D341Med (cell line): ENCODE measurements at regions not wholly inside any gene's neighbourhood (a gene's known extent, or its start where the extent isn't known, plus 50 kb on each side); places are given as distances from the start of the nearest gene placed in this dataset.

Experiments
- DNase-seq: peaks from one replicate; pipeline ENCODE4 v3.0.0; 2012; ENCODE audit warnings: low spot score

DNA sequence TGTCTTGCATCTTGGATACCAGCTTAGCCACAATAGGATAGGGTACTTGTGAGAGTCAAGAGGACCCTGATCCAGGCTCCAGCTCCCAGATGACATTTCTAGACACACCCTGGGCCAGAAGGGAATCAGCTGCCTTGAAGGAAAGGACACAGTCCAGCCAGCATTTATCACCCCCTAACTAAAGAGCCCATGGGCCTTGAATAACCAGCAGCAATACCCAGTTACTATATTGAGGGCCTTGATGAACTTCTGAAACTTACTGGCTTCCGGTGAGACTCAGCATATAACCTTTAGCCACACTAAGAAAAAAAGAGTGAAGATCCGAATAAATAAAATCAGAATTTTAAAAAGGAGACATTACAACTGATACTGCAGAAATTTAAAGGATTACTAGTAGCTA is 1135.4 kb downstream of the LRFN5 start:
- DNase-seq = no peak

DNA sequence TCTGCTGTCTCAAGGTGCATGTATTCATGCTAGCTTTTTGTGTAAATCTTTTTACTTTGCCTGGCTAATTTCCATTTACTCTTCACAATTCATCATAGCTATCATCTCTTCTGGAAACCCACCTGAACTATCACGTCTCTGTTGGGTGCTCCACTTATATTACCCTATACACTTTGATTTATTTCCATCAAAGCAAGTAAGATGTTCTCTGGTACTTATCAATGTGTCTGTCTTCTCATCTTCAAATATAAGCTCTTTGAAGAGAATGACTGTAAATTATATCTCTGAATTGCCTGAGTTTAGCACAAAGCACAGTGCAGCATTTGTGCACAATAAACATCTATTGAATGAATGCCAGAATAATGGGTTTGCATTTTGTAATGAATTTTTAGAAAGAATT is 1129.7 kb downstream of the LRFN5 start:
- DNase-seq = no peak

DNA sequence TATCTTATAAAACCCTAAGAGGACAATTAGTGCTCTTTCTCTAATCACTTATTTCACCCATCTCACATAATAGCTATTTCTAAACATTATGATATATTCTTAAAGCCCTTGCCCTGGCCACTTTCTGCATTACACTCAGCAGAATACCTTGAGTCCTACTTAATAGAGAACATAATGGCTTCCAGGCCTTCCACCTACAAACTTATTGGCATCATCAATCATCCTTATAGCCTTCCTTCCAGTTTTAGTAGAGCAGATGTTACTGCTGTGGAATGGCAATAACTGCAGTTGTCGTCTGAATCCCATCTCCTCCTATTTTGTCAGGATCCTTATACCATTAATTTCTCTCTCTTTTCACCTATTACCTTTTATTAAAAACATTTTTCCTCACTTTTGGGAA is 1127.4 kb downstream of the LRFN5 start:
- no peak for DNase-seq

DNA sequence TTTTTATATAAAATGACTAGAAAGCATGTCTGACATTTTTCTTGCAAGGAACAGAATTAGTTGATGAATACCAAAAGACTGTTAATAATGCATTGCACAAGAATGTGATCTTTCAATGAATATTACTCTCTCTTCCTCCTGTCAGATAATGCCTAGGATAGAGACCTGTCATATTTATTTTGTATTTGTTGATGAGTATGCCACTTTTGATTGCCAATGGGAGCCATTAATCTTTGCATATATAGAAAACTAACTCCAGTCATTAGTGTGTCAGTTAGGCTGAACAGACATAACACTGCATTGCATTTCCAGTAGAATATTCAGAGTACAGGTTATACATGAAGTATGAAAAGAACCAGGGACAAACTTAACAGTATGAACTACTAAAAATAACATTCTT is 1125.3 kb downstream of the LRFN5 start:
- no peak for DNase-seq

DNA sequence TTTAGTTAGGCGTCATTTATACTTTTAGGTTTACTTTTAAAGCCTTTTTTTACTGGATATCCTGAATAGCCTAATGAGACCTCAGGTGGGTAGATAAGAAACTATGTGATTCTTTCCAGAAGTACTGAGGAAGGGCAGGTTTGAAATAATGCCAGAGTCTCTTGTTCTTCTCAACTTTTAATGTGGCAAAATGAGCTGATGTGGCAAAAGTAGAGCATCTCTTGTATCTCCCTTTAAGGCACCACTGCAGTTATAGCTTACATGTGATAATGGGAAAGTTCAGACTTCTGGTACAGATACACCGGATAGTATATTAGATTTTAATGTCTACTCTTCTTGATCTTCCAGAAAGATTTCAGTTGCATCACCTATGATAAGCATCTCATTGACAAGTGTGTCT is 1124.8 kb downstream of the LRFN5 start:
- no peak for DNase-seq

DNA sequence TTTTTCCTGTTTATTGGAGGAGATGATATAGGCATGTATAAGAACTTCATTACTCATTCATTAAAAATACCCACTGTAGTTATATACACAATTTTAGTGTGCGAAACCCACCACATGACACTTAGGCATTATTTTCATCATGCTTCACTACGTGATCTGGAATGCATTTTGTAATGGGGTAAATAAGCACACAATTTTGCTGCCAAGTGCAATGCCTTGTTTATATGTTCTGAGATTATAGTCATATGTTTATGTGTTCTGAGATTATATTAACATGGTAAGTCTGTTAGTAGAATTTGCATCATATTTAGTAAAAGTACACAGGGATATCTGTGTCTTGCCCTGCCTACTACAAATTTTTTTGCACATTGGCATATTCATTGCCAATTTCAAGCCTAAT is 1123.0 kb downstream of the LRFN5 start:
- DNase-seq = no peak

DNA sequence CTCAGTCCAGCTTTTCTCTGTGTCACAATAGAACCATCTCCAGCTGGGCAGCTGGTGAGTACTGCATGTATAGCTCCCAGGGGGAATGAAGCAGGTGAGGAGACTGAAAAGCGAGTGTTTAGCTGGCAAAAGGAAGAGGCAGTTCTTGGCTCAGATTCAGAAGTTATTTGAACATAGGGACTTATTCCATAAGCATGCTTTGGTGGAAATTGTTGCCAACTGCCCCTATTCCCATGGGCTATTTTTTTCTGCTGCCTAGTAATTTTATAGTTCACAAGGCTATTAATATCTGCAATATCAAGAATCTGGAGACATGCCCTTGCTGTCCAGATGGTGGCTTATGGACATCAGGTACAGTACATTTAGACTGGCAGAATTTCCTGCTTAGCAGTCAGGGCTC is 1112.7 kb downstream of the LRFN5 start:
- DNase-seq = peak; percentile 43

DNA sequence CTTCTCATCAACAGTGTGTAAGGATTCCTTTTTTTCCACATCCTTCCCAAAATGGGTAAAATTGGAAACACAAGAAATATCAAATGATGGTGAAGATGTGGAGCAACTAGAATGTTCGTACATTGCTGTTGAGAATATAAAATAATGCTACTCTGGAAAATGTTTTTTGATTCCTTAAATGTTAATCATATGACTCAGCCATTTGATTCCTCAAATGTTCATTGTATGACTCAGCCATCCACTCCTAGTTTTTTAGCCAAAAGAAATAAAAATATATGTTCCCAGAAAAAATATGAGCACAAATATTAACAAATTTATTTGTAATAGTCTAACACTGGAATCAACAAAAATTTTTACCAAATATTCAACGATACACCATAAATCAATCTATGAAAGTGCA is 1108.6 kb downstream of the LRFN5 start:
- no peak for DNase-seq

DNA sequence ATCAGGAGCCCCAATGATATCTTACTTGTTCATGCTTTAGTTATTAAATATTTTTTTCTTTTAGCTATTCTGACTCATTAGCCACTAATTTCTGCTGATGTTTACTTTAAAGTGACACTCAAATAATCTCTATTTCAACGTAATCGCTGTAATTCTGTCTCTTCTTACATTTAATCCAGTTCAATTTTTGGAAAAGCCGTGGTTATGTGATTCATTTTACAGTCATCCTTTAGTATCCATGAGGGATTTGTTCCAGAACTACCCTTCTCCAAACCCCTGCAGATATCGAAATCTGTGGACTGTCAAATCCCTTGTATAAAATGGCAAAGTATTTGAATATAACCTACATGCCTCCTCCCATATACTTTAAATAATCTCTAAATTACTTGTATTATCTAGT is 1103.4 kb downstream of the LRFN5 start:
- no peak for DNase-seq

DNA sequence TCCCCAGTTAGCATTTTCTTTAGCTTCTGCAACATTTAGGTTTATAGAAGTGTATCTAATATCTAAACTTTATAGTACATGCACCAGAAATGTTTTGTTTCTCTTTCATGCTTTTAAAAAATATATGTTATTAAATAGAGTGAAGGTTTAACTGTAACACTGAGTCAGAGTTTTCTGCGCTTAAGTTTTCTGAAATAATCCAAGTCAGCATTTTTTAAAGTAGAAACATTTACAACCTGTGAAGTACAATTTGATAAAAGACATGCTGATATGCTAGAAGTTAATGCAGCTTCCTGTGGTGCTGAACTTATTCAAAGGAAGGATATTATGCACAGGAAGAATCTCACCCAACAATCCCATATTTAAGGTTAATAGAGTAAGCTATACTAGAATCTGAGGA is 1096.8 kb downstream of the LRFN5 start:
- no peak for DNase-seq

DNA sequence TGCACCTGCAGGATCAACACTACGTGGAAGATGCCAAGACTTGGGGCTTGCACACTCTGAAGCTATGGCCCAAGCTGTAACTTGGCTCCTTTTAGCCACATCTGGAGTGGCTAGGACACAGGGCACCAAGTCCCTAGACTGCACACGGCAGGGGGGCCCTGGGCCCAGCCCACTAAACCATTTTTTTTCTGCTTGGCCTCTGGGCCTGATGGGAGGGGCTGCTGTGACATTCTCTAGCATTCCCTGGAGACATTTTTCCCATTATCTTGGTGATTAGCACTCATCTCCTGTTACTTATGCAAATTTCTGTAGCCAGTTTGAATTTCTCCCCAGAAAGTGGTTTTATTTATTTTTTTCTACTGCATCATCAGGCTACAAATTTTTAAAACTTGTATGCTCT is 1080.7 kb downstream of the LRFN5 start:
- no peak for DNase-seq

DNA sequence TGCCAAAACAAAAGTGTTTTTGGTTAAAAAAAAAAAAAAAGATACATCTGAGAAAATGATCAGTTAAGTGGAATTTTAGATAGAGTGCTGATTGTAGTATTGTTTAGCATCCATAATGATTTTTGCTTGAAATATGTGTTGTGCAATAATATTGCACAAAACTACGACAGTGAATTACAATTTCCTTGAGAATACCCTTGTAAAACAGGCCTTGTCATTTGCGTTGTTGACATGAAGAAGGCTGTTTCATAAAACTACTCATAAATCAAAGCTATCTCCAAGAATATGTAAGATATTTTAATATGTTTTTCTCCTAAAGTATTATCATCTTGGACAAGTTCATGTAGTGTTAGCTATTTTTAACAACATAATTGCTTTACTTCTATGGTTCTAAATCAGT is 1077.0 kb downstream of the LRFN5 start:
- DNase-seq = no peak

DNA sequence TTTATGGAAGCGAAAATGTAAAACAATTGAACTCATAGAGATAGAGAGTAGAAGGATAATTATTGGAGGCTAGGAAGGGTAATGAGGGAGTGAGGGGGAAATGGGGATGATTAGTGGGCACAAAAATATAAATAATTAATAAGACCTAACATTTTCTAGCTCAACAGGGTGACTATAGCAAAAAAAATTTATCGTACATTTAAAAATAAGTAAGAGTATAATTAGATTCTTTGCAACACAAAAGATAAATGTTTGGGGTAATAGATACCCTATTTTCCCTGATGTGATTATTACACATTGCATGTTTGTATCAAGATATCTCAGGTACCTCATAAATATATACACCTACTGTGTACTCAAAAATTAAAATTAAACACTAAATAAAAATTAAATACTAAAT is 1070.0 kb downstream of the LRFN5 start:
- DNase-seq = no peak

DNA sequence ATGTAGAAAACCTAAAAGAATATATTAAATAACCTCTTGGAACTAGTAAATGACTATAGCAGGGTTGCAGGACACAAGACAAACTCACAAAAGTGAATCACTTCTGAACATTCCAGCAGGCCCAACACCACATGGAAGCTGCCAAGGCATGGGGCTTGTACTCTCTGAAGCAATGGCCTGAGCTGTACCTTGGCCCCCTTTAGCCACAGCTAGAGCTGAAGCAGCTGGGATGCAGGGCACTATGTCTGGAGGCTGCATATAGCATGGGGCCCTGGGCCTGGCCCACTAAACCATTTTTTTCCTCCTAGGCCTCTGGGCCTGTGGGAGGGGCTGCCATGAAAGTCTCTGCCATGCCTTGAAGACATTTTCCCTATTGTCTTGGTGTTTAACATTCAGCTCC is 1067.3 kb downstream of the LRFN5 start:
- no peak for DNase-seq

DNA sequence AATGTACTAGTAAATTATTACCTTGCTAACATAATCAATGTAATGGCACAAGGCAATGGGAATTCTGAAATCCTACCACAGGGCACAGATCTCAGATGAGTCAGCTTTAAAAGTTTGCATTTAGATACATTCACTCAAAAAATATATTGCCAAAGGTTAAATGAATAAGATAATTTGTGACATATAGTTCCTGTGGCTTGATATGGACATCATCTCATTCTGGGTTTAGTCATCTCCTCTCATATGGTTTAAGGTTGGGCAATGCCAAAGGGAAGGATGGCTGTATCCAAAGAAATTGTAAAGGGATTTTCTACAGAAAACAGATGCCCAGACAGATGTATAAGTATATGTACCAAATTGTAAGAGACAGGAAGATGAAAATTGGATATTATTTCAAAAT is 1065.0 kb downstream of the LRFN5 start:
- DNase-seq = no peak

DNA sequence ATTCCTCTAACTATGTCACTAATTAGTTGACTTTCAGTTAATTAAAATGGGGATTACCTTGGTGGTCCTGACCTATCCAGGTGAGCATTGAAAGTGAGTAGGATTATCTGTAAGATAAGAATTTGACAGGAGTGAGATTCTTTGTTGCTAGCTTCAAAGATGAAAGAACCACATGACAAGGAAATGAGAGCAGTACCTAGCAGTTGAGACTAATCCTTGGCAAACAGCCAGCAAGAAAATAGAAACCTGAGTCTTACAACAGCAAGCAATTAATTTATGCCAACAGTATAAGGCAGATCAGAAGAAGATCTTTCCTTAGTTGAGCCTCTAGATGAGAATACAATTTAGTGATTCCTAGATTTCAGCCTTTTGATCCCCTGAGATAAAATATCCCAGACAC is 1058.4 kb downstream of the LRFN5 start:
- DNase-seq = no peak

DNA sequence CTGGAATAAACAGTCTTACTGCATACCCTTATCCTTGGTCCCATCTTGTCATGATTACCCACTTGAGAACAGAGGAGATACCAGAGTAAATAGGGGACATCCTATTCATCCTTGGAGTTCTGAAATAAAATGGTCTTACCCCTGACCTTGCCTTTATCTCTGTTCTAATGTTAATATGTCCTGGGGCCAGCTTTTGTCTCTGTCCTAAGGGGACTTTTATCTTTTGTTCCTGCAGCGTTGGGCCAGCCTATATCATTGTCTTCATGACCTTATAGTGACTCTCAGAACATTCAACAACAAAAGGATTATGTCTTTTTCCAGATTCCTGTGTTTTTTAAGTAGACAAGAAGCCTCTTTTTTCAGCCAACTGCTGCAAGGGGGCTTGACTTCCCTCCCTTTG is 1057.5 kb downstream of the LRFN5 start:
- DNase-seq = no peak

DNA sequence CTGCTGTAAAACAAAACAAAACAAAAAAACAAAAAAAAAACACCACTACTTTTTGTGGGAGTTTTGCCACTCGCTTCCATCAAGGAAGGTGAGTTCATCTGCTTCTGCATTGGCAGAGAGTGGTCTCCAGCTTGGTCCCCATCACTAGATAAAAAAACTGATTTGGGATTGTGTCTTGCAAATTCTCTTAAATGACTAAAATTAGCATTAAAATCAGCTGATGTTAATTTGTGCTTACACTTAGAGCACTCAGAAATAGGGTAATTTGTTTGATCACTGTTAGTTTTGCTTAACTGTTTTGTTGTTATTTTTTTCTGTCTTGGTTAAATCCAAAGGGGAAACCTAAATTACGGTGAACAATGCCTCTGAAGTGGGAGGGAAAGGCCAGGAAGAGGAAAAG is 1048.0 kb downstream of the LRFN5 start:
- DNase-seq = no peak

DNA sequence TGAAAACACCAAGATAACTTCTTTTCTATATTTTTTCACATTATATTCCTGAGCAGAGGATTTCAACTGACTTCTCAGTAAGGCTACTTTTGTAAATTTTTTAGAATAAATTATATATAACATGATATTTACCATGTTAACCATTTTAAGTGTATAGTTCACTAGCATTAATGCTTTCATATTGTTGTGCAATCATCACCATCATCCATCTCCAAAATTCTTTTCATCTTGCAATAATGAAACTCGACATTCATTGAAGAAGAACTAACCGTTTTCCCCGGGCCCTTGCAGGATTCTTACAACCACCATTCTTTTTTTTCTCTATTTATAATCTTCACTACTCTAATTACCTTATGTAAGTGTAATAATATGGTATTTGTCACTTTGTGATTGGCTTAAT is 1036.1 kb downstream of the LRFN5 start:
- DNase-seq = no peak

DNA sequence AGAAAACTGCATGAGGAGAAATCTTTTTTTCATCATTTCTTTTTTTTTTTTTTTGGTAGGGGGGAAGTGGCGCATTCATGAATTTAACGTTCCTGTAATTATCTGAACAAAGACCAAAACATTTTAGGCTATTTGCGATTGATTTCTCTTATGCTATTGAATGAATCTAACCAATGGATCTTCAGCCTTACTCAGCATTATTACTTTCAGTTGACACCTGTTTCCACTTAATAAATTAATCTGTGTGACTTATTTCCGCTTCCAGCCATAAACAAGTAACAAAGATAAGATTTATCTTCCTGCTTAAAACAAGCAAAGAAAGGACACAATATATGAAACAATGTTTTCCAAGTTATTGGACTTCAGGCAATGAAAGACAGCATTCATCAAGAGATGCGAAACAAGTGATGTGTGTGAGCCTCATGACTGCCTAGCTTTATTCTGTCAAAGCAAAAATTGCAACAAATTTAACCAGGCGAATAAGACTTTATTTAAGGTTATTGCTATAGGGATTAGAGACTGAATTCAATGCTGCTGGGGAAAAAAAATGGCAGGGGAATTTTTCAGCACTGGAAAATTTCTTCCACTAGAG is 1026.9 kb downstream of the LRFN5 start:
- no peak for DNase-seq

DNA sequence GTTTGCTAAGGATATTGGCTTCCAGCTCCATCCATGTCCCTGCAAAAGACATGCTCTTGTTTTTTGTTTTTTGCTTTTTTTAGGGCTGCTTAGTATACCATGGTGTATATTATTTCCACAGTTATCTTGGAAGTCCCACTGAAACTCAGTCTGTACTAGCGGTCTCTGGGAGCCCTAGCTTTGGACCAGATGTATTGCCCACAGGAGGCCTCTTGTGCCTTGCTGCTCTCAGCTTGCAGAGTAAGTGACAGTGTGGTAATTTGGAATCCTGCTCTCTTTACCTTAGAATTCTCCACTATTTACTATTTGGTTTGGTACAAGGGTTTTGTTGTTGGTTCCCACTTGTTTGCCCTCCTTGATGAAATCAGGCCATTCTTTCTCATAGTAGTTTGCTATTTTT is 1022.9 kb downstream of the LRFN5 start:
- no peak for DNase-seq

DNA sequence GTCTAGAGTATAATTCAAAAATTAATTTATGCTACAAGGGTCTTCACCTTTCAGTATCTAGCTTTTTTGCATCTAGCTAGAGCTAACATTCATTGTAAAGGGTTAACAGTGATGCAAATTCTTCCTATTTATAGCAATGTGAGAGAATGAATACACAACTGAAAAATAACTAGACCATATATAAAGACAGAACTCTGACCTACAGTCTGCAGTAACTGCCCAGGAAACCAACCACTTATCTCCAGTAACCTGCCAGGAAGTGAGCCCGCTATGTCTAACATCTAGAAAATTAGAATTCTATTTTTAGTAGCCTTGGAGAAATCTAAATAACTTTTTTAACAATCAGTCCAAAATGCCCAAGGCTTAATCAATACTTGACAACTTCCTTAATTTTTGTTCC is 1021.9 kb downstream of the LRFN5 start:
- no peak for DNase-seq

DNA sequence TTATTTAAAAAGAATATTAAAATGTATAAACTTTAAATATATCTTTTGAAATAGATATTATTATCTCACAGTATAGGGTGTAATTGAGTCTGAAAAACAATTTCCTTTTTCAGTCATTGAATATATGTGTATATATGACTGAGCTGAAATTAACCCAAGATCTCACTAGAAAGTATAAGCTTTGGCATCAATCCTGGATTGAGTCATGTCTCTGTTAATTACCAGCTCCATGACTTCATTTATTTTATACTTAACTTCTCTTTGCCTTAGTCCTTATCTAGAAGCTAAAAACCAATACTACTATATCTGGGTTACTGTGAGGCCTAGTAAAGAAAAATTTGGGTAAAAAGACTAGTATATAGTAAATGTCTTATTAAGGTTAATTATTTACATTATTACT is 1020.3 kb downstream of the LRFN5 start:
- DNase-seq = no peak

DNA sequence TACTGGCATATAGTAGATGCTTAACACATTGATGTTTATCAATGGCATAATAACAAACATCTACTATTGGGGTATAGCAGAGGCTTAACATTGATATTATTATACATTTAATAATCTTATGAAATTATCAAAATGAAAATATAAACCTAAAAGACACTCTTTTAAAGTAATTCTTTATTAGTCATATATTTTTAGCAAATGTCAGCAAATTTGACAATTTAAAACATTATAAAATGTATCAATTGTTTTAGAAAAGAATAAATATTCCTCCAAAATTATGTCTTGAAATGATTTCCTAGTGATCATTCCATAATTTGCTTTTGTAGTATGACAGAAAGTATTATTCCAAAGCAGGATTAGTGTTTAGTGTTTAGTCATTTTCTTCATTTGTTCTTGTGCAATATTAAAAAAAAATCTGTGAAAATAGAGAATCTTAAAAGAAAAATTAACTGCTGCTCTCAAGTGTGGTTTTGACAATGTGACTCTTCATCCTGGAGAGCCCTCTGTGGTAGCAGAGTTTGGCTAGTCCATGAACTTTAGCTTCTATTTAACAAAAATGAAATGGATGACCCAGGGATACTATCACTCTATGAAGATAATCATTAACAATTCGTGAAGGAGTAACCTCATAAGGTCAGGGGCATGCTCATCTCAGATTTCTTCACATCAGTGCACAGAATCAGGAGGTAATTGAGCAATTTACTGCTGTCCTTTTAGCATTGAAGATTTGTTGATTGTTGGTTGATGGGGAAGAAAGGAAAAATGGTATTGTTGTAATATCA is 1018.5 kb downstream of the LRFN5 start:
- no peak for DNase-seq
